Retina (tissue), 1 donor: ENCODE measurements at regions not wholly inside any gene's neighbourhood (a gene's known extent, or its start where the extent isn't known, plus 50 kb on each side); places are given as distances from the start of the nearest gene placed in this dataset.
"Not testable (repeated sequence)": the region's sequence is repeated elsewhere in the genome, so short reads cannot be mapped to it uniquely, and the experiment has no call there.

Experiments used
- DNase-seq: peaks from one replicate; pipeline ENCODE4 v3.0.0-alpha.2; 2016

GRCh38 chr3:66552846-66553245, 52.0 kb upstream of the LRIG1 start:
- no peak for DNase-seq

- peak; percentile 54 for DNase-seq
These were observed 52.8 kb upstream of the LRIG1 start for GRCh38 chr3:66553441-66554113.

- no peak for DNase-seq
These were observed 53.4 kb upstream of the LRIG1 start for GRCh38 chr3:66554178-66554577.

- DNase-seq = no peak
These were observed 54.5 kb upstream of the LRIG1 start for GRCh38 chr3:66555214-66555844.

GRCh38 chr3:66557170-66557569, 56.3 kb upstream of the LRIG1 start:
- DNase-seq = no peak

- DNase-seq = not testable (repeated sequence)
These were observed 59.1 kb upstream of the LRIG1 start for GRCh38 chr3:66559924-66560323.

GRCh38 chr3:66561367-66561766, 60.5 kb upstream of the LRIG1 start:
- no peak for DNase-seq

- no peak for DNase-seq
These were observed 64.5 kb upstream of the LRIG1 start for GRCh38 chr3:66565301-66565700.

- no peak for DNase-seq
These were observed 66.3 kb upstream of the LRIG1 start for GRCh38 chr3:66567077-66567476.

- no peak for DNase-seq
These were observed 71.4 kb upstream of the LRIG1 start for GRCh38 chr3:66572090-66572675.

GRCh38 chr3:66572938-66573710, 72.3 kb upstream of the LRIG1 start:
- no peak for DNase-seq

GRCh38 chr3:66574091-66574490, 73.3 kb upstream of the LRIG1 start:
- DNase-seq = no peak

- peak; percentile 78 for DNase-seq
These were observed 76.8 kb upstream of the LRIG1 start for GRCh38 chr3:66577426-66578203.

GRCh38 chr3:66581256-66581655, 80.4 kb upstream of the LRIG1 start:
- no peak for DNase-seq

- no peak for DNase-seq
These were observed 82.0 kb upstream of the LRIG1 start for GRCh38 chr3:66582721-66583423.

GRCh38 chr3:66583424-66584040, 82.7 kb upstream of the LRIG1 start:
- DNase-seq = no peak

- DNase-seq = no peak
These were observed 84.8 kb upstream of the LRIG1 start for GRCh38 chr3:66585520-66586095.

GRCh38 chr3:66586853-66587252, 86.0 kb upstream of the LRIG1 start:
- no peak for DNase-seq

GRCh38 chr3:66588340-66588847, 87.6 kb upstream of the LRIG1 start:
- no peak for DNase-seq

GRCh38 chr3:66592016-66592761, 91.4 kb upstream of the LRIG1 start:
- peak; percentile 53 for DNase-seq
